Activated CD8-positive, alpha-beta memory T cell treated with anti-CD3 and anti-CD28 coated beads, Interleukin-2, amount 50 U/mL, for 4 hours (primary cell): ENCODE measurements at regions not wholly inside any gene's neighbourhood (a gene's known extent, or its start where the extent isn't known, plus 50 kb on each side); places are given as distances from the start of the nearest gene placed in this dataset.
"Not testable (repeated sequence)": the region's sequence is repeated elsewhere in the genome, so short reads cannot be mapped to it uniquely, and the experiment has no call there.

ENCODE experiments used
- DNase-seq: peaks from one replicate; pipeline ENCODE4 v3.0.0-alpha.2; 2020

DNA sequence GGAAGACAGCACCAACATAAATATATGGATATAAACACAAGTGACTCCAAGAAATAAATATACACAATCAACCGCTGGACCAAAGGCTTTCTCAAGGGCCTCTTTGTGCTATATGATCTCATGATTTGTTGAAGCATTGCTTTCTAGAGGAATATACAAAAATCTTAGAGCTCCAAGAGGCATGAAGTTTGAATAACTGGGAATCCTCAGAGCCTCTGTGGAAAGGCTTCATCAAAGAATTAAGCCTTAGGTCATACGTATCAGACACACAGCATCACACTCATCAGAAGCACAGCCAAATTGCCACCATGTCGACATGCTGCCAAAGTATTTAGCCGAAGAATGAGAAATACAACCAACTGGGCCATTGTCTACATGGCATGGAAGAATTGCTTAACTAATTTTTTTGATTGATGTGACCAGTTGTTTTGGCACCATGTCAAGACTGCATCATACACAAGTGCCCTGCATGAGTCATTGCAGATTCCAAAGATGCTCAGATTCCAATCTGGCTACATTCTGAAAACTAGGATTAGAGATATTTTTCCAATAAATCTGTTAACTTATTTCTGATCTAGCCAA is 860.6 kb upstream of the ZEB2 start:
- no peak for DNase-seq

DNA sequence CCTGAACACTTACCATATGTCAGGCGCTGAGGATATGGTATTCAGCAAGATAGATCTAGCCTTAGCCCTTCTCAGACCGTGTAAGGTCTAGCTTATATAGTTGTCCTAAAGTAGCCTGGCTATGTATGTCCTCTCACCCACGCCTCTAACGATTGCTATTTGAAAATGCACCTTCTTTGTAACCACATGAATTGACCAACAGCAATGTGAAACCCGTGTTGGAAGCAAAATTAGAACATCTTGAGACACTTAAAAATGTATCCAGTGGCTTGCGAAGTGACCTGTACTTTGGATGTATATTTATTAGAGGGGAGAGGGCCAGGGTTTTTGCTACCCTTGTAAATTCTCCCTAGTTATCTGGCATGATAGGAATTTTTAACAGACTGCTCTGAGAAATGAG is 860.0 kb upstream of the ZEB2 start:
- no peak for DNase-seq

DNA sequence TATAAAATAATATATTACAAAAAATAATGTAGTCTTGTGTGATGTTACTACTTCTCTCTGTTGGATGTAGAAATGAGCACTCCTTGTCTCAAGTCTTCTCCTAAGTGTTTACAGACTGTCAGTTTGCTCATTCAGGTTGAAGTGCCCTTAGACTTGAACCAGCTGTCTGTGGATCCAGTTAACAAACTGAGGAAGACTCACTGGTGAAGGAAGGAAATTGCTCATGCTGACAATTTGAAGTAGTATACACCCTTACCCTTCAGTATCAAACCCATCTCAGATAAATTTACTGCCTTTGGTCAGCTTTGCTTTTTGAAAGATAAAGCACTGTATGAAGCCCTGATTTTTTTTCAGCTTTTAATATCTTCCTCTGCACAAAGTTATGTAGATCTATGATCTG is 854.2 kb upstream of the ZEB2 start:
- no peak for DNase-seq

DNA sequence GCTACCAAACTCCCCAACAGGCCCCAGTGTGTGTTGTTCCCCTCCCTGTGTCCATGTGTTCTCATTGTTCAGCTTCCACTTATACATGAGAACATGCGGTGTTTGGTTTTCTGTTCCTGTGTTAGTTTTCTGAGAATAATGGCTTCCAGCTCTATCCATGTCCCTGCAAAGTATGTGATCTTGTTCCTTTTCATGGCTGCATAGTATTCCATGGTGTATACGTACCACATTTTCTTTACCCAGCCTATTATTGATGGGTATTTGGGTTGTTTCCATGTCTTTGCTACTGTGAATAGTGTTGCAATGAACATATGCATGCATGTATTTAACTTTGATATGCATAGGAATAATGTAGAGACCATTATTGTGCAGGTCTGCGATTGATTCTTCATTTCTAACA is 847.4 kb upstream of the ZEB2 start:
- DNase-seq, result not testable (repeated sequence)

DNA sequence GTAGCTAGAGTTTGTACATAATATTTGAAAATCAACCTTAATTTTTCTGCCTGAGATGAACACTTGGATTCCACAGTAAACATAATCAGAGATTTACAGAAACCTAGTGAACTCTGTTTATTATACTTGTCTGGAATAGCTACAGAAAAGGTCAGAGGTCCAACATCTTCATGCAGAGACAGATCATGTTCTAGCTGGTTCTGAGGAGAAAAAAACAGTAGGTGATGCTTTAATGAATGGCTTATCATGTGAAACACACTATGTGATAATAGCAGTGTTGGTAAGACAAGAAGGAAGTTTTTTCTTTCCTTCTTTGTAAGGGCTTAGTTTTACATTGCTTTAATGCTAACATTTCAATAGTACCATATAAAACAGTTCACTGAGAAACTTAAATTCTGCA is 846.4 kb upstream of the ZEB2 start:
- DNase-seq, result no peak

DNA sequence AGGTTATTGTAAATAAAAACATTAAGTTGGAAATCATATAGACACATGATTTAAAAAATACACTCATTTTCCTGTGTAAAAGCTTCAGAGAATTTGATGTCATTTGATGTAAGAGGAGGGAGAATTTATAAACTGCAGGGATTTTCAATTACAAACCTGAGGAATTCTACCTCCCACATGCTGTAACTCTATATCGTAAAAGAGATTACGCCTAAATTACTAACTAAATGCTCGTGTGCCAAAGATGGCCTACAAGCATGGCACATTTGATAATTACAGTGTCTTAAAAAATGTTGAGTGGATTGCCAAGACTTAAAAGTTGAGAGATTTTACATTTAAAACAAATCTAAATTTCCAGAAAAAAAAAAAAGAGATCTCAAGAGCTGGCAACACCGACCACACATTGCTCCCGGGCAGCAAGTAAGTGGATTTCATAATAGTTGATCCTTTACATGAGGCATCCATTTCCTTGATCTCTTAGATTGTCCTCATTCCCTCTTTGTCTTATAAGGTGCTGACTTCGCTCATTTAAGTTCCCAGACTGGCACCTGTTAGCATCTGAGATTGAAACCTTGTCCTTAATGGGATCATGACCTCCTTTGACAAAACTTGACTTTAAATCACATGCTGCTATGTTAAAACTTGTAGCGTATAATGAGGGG is 840.3 kb upstream of the ZEB2 start:
- no peak for DNase-seq

DNA sequence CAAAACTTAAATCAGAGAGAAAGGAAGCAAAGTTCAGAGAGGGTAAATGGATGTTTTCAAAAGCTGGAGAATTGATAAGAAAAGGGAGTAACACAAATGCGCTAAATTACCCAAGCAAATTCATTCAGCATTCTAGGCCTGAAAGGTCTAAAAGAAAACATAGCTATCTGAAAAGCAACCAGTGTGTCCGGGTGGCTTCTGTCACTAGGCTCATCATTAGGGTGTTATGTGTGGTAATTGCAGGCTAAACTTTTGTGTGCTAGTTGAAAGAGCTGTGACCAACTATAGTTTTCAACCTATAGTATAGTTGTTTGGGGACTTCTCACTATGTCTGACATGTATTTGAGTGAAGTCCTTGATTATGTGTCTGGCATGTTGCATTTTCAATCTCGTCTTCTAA is 839.6 kb upstream of the ZEB2 start:
- no peak for DNase-seq

DNA sequence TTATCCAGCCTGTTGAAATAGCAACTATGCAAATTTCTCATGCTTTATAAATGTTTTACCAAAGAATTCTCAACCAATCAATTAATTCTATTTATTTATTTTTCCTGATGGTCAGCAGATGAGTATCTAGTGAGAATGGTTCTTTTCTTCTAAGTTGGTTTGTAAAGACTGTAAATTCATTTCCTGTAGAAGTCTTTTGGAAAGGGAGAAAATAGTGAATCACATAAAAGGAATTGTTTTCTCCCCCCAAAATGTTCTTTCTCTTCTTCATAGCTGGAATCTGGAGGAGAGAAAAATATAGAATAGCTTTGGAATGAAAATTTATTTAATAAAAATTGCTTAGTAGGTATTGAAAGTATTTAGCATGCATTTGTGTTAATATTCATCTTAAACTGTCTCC is 836.1 kb upstream of the ZEB2 start:
- no peak for DNase-seq

DNA sequence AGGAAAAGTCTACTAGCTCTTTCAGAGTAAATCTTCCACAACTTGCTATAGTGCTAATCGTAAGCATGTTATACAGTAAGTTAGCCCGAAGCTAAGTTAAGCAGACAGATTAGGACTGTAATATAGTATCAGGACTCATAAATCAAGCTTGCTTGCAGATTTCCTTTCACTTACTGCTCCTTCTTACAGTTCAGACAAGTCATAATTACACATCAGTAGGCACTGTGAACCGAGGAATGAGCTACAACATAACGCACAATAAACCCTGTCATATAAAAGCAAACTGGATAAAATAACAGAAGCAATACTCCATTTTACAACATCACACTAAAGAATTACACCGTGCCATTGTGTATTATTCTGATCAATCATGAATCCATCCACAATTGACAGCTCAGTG is 832.6 kb upstream of the ZEB2 start:
- no peak for DNase-seq

DNA sequence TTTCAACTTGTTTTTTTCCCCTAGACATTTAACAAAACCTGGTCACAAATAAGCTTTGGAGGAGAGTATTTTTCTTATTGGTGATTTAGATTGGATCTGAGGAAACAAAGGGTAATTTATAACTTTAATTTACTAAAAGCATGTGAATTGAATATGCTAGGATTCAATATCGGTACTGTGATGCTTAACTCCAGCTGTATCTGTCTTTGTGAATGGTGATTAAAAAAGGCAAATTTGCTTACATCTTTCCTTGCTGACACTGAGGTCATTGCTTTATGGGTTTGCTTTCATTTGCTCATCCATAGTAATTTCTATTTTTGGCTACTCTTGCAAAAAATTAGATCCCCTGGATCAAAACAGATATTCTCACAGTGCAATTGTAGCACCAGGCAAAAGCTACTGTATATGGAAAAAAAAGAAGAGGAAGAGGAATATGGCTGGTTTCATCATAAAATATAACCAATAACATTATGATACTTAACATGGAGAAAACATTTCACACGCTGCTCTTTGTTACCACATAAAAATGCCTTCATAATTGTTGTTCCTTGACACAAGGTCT is 832.0 kb upstream of the ZEB2 start:
- no peak for DNase-seq

DNA sequence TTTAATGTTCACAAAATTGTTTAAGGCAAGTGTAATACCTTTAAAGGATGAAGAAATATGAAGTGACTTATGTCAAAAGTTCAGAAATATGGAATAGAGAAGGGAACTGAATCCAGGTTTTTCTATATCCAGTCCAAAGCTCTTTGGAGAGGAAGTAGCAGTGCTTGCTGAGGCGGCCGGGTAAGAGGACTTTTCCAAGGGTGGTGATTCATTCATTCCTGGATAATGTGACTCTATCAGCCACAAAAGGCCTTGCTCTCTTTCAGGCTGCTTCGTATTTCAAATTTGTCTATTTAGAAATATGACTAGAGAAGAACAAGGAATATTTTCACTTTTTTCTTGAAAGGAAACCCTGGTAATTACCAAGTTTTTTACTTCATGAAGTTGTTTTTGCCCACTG is 830.1 kb upstream of the ZEB2 start:
- no peak for DNase-seq

DNA sequence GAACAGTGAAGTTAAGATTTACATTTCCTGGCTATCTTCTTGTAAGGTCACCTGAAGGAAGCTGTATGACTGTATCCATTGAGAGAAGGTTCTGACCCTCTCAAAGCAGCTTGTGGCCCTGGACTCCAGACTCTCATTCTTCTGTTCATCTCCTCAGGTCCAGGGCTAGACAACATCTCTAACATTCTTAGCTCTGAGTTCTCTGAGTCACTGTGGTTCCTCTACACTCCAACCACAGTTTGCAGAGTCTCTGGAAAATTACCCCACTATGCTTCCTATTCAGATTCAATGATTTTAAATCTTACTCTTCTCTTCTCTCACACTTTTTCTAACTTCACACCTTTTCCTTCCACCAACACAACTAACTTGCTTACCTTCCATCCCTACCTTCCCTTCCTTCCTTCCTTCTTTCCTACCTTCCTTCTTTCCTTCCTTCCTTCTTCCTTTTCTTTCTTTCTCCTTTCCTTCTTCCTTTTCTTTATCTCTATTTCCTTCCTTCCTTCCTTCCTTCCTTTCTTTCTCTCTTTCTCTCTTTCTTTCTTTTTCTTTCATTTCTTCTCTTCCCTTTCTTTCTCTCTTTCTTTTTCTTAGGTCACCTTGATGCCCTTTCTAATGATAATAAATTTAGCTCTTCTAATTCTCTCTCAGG is 824.3 kb upstream of the ZEB2 start:
- DNase-seq, result no peak

DNA sequence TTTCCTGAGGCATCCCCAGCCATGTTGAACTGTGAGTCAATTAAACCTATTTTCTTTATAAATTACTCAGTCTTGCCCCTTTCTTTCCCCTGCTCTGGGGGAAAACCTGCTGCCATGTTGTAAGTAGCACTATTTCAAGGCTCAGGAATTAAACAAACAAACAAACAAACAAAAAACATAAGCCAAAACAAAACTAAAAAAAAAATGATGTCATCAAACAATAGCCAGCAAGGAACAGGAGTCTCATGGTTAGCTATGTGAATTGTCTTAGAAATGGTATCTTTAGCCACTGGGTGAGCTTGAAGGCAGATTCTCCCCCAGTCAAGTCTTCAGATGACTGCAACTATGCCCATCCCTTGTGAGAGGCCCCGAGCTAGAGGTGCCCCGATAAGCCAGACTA is 823.4 kb upstream of the ZEB2 start:
- DNase-seq, result no peak

DNA sequence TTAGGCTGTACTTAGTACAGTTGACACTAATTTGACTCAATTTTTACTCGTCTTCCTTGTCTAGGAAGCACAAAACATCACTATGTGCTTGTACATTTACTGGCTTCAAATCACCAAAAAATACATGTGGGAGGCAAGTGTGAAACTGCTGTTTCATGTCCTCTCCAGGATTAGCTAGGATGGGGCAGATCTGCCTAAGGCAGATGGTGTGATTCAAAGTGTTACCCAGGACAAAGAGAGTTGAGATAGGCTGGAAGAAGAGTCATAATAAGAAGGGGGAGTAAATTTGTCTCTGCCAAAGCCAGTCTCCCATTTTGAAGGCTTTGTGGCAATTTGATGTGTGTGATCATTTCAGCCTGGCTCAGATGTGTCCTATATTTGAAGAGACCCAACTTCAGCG is 821.6 kb upstream of the ZEB2 start:
- DNase-seq, result no peak

DNA sequence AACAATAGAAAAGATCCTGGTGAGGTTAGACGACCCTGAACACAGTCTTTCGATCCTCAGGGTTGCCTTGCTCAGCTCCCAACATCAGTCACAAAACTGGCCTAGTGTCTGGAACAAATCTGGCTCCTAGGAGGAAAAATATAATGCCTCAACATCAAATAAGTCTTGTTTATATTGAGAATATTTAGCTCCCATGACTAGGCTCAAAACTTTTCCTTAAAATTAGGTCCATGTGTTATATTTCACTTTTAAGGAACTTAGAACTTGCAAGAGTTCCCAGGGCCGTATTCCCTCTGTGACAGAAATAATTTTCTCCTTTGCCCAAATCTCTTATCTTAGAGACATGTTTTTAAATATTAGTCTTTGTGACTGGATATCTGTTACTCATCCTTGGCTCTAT is 819.7 kb upstream of the ZEB2 start:
- no peak for DNase-seq

DNA sequence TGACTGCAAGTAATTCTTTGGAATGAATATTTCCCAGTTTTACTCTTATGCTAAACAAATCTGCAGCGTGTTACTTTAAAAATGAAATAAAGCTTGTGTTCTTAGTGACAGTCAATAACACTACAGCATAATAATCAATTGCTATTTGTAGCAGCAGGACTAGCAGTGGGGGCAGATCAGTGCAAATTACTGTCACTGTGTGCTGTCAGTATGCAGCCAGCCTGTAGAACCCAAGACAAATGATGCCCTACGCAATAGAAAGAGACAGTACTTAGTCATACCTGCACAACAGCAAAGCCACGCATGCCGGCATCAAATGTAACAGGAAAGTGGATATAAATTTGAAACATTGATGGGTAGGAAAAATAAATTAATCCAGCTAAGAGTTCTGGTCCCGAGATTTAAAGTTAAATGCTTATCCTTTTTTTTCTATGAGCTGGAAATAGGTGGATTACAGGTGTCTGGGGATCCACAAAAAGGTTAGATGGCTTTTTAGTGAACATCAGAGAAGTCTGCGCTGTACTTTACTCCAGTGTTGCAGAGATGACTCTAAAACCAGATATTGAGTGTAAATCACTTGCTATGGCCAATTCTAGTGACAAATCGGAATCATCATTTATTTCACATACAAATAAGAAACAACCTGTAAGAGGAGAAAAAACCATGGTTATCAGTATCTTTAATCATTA is 812.4 kb upstream of the ZEB2 start:
- DNase-seq, result no peak

DNA sequence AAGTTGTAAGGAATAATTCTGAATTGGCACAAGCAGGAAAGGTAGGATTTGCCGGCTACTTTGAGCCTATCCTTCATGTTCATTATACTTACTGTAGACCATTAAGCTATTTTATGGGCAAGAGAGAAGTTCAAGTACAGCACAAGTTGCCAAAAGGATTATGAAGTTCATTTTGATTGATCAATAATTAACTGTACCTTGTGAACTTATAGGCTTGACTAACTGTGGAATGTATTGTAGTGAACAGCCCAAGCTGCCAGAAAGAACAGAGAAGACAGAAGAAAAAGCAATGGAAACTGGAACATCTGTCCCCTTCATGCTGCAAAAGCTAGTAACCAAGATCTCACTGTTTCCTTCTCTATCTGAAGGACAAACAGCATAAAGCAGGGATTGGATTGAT is 810.1 kb upstream of the ZEB2 start:
- DNase-seq, result no peak

DNA sequence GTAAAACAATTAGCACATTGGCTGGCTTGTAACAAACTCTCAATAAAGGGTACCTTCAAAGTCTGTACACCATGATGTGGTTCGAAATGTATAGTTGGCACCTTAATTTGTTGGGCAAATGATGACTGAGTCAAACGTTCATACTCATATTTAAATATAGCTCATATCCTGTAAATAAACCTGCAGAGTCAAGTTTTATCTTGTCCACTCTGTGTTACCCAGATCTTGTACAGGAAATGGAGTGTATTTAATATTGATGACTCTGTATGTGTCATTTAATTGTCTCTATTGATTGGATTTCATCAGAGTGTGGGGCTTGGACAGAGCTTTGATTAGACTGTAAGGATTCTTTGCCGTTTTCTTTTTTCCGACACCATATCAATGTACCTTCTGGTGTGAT is 805.6 kb upstream of the ZEB2 start:
- DNase-seq, result no peak

DNA sequence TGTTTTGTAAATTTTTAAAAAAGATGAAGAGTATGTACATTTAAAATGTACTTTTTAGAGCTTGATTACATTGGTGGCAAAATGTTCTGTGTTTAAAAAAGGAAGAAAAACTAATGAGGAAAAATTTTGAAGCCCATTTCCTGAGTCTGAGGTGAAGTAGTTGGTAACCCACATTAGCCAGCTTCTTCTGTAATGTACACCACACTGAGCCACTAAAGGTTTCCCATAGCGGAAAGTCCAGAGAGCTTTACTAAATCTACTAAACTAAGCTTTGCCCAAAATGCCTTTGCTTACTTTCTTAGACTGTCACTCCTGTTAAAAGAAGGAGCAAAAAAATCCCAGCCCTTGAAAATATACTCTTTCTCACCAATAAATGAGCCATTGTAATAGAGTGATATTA is 804.8 kb upstream of the ZEB2 start:
- no peak for DNase-seq

DNA sequence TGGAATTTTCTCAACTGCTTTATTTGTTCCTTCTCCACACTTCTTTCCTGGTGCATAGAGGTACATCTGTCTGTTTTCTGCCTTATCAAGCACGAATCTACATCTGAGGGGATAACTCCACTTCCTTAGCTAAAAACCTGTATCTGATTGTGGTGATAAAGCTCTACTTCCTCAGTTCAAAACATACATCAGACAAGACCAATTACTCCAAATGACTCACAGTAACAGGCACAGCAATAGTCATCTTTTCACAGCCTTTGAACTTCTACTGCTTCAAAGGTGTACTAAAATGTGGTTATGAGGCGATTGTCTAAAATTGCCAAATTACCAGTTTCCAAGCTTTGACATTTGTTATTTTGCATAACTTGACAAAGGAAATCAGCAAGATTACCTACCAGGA is 803.6 kb upstream of the ZEB2 start:
- no peak for DNase-seq

DNA sequence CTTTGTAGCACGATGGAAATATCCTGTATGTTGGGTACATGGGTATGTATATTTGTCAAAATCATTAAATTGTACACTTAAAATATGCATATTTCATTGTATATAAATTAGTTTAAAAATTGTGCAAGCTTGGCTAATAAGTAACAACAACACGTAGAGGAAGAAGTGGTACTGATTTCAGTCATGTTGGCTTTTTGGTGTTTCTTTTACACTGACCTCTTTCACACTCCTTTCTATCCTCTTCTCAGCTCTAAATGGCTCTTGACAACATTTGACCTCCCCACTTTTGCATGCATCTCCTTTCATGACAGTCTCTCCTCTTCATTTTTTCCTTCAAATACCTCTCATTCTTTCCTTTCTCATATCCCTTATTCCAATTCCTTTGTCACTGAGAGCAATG is 801.4 kb upstream of the ZEB2 start:
- no peak for DNase-seq

DNA sequence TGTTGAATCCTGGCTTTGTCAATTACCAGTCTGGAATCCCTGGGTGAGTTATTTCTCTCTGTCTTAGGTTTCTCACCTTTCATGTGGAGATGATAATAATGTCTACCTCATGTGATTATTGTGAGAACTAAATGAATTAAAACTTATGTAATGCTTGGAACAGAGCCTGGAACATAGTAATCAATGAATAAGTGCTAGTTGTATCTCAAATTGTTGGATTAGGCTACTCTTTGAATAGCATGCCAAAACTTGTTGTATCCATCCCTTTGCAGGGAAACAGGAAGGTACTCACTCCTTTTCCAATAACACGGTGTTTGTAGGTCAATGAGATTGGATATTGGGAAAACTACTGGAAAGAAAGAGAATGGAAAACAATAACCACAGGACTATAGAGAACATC is 796.6 kb upstream of the ZEB2 start:
- no peak for DNase-seq

DNA sequence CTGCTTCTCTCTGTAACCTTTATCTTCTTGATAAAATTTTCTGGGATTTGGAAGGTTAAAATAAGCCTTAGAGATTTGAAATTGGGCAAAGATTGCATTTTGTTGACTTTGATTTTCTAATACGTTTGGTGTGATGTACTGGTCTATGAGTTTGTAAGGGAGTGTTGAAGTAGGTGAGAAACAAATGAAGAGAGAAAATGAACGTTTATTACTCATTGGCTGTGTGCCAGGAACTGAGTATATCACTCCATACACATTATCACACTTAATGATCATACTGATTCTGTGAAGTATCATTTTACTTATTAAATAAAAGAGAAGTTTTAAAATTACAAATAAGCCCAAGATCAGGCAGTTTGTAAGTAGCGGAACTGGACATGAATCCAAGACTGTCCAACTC is 795.1 kb upstream of the ZEB2 start:
- no peak for DNase-seq

DNA sequence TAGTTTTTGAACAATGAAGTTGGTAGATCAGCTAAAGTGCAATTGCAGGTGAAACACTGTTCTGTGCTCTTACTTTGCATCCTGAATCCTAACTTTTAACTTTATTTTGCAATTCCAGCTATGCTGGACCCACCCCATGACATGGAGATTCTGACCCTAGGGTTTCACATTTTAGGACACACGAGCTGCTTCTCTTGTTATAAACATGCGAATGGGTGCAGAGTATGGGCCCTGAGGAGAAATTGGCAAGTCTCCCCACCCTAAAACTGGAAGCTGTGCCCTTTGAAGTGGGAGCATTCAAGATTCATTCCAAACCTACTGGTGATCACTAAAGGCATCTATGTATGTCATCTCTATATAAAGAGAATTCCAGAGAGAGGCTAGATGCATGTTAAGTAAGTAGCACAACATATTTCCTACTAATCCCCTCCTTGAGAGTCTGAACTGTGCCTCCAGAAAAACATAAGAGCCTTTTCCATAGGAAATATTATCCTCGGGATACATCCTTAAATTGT is 794.3 kb upstream of the ZEB2 start:
- DNase-seq, result no peak
